ENCODE measurements at regions not wholly inside any gene's neighbourhood (a gene's known extent, or its start where the extent isn't known, plus 50 kb on each side); places are given as distances from the start of the nearest gene placed in this dataset.

DNA sequence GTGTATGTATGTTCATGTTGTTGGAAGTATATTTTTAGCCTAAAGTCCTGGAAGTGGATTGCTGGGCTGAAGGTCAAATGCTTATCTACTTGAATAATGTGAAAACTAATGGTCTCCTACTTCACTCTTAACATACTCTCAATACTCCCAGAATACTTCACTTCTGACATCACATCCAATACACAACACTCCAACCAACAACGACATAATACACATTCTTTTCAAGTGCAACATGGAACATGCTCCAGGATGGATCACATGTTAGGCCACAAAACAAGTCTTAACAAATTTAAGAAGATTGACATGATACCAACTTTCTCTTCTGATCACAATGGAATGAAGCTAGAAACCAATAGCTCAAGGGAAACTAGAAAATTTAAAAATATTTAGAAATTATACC is 126.9 kb upstream of the ADCY1 start:
- TF ChIP-seq RAD21 (IDR thresholded peaks at IDR 0.05; ENCODE audit: low read length), result no peak
- no peak for TF ChIP-seq CTCF (conservative IDR thresholded peaks at IDR 0.05; ENCODE audit: low read depth, low read length)
- no peak for TF ChIP-seq POLR2A (IDR thresholded peaks at IDR 0.05; ENCODE audit: low read depth, low read length)
- TF ChIP-seq MAZ (IDR thresholded peaks at IDR 0.05; ENCODE audit: borderline replicate concordance, low read depth, low read length), result no peak
- no peak for TF ChIP-seq MAFK (IDR thresholded peaks at IDR 0.05; ENCODE audit: low read depth, low read length)
- no peak for TF ChIP-seq ELK1 (IDR thresholded peaks at IDR 0.05; ENCODE audit: borderline replicate concordance, low read depth, low read length)
- TF ChIP-seq CHD1 (IDR thresholded peaks at IDR 0.05; ENCODE audit: low read depth, low read length), result no peak
- no peak for TF ChIP-seq RCOR1 (IDR thresholded peaks at IDR 0.05; ENCODE audit: insufficient replicate concordance, low read length)
- no peak for TF ChIP-seq FOS (IDR thresholded peaks at IDR 0.05; ENCODE audit: low read depth, low read length)
- TF ChIP-seq BHLHE40 (IDR thresholded peaks at IDR 0.05; ENCODE audit: low read depth, low read length), result no peak
- TF ChIP-seq NFE2L2 (IDR thresholded peaks at IDR 0.05; ENCODE audit: low read depth, low read length), result no peak
